ENCODE measurements at regions not wholly inside any gene's neighbourhood (a gene's known extent, or its start where the extent isn't known, plus 50 kb on each side); places are given as distances from the start of the nearest gene placed in this dataset.

- H3K4me2 ChIP-seq (ENCODE audit: low read depth, low read length) = no peak overlapping the region
- H2BK15ac ChIP-seq (ENCODE audit: low read depth, low read length) = no peak overlapping the region
- no peak overlapping the region for H3K18ac ChIP-seq (ENCODE audit: low read depth, low read length)
- H3K9ac ChIP-seq (ENCODE audit: low read depth, low read length) = no peak overlapping the region
- no peak overlapping the region for H3K27ac ChIP-seq (ENCODE audit: insufficient read depth, low read length)
- no peak for DNase-seq
- no peak overlapping the region for H4K8ac ChIP-seq (ENCODE audit: low read depth in 2 of 2, low read length in 2 of 2)
- no peak overlapping the region for H2AK9ac ChIP-seq (replicated peaks; ENCODE audit: low read depth, low read length, poor library complexity)
- no peak overlapping the region for H2BK5ac ChIP-seq (ENCODE audit: low read depth, low read length, poor library complexity, severe bottlenecking)
- H3K14ac ChIP-seq (replicated peaks; ENCODE audit: low read depth, low read length) = no peak overlapping the region
- no peaks in the 10 kb centered on the region for H3K36me3 ChIP-seq (ENCODE audit: control insufficient read depth, insufficient read depth, low read length)
- no peaks in the 10 kb centered on the region for H3K4me1 ChIP-seq (ENCODE audit: control insufficient read depth, insufficient read depth, low read length)
- H2AFZ ChIP-seq (replicated peaks; ENCODE audit: low read length, poor library complexity) = no peak overlapping the region
- no peaks in the 10 kb centered on the region for H3K79me1 ChIP-seq (ENCODE audit: low read depth in 1 of 2, low read length in 2 of 2)
- H3K4me3 ChIP-seq (ENCODE audit: insufficient read depth, low read depth, low read length) = no peak overlapping the region
- no CpG with 5 or more reads among the region's 3 CpGs for WGBS, 2 experiments (ENCODE audit: extremely low coverage in 2 of 2, insufficient read length in 1 of 2)
- no peak overlapping the region for H3K23ac ChIP-seq (ENCODE audit: low read depth, low read length)
- intact Hi-C loops (cut with micrococcal nuclease) = no loop called here
- no peaks in the 10 kb centered on the region for H3K9me1 ChIP-seq (ENCODE audit: insufficient read depth, low read length)
- POLR2A ChIA-PET (ENCODE audit: unreplicated experiment) = no interaction called here
- no peak overlapping the region for H3K4ac ChIP-seq (ENCODE audit: low read depth, low read length)
- no peak overlapping the region for H2BK120ac ChIP-seq (ENCODE audit: low read depth, low read length)
- no TSS peak for BruUV-seq (replicated peaks)
- H3K27me3 ChIP-seq (ENCODE audit: control insufficient read depth, insufficient read depth, low read length) = no peaks in the 10 kb centered on the region
- no peak overlapping the region for H2BK20ac ChIP-seq (ENCODE audit: low read depth, low read length)
- no peak overlapping the region for H2AK5ac ChIP-seq (ENCODE audit: low read depth, low read length)
- no peaks in the 10 kb centered on the region for H3K9me3 ChIP-seq (ENCODE audit: control insufficient read depth, insufficient read depth, low read length)
- H3K56ac ChIP-seq (ENCODE audit: extremely low read depth, insufficient read depth, low read length) = no peak overlapping the region
- TF ChIP-seq CHD1 (IDR thresholded peaks at IDR 0.05; ENCODE audit: low read depth, low read length) (no peak), RCOR1 (IDR thresholded peaks at IDR 0.05; ENCODE audit: insufficient replicate concordance, low read length) (no peak), ELK1 (IDR thresholded peaks at IDR 0.05; ENCODE audit: borderline replicate concordance, low read depth, low read length) (no peak), RAD21 (IDR thresholded peaks at IDR 0.05; ENCODE audit: low read length) (no peak), MXI1 (IDR thresholded peaks at IDR 0.05; ENCODE audit: borderline replicate concordance, low read depth, low read length) (no peak), SMC3 (IDR thresholded peaks at IDR 0.05; ENCODE audit: low read depth, low read length) (no peak), CTCF (conservative IDR thresholded peaks at IDR 0.05; ENCODE audit: low read depth, low read length) (no peak), CEBPB (IDR thresholded peaks at IDR 0.05; ENCODE audit: low read depth, low read length) (no peak)
- CTCF ChIA-PET = no interaction called here
- H4K20me1 ChIP-seq (ENCODE audit: insufficient read depth, low read length) = no peaks in the 10 kb centered on the region
- dilution Hi-C loops (cut with HindIII; ENCODE audit: low sequenced_read_pairs, unreplicated experiment) = no loop called here
- in situ Hi-C loops (cut with MboI; ENCODE audit: low sequenced_read_pairs) = no loop called here
- H4K5ac ChIP-seq (ENCODE audit: low read depth, low read length) = no peak overlapping the region
- H4K91ac ChIP-seq (ENCODE audit: insufficient read depth, low read depth, low read length) = no peak overlapping the region
- no peak for ATAC-seq (ENCODE audit: low read depth)
Measured at GRCh38 chr9:28045051-28045450, 471.8 kb upstream of the C9orf72 start.
